GM12872 (cell line): ENCODE measurements at regions not wholly inside any gene's neighbourhood (a gene's known extent, or its start where the extent isn't known, plus 50 kb on each side); places are given as distances from the start of the nearest gene placed in this dataset.

ENCODE experiments used
- TF ChIP-seq, protein P1 (sequence below): IDR thresholded peaks from 3 replicates; pipeline ENCODE4 v1.5.1; 2011; ENCODE audit warnings: low read depth, mild to moderate bottlenecking, low read length, moderate library complexity; ENCODE audit not compliant: insufficient read depth

DNA sequence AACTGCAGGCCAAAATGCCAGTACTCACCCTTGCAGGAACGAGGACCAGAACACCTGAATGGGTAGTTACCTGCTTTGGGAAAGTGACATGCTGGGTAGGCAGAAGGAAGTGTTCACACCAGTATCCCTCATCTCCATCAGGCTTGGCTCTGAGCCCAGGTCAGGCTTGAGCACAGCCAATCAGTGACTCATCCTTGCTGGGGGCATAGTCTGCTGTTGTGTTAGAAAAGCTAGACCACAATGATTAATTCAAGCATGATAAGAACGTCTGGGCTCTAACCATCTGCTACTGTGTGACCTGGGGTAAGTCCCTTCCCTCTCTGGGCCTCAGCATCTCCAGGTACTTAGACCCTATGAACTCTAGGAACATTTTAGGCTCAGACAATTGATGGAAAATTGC lies 450.4 kb downstream of the MIAT start:
- TF ChIP-seq, protein P1, sequence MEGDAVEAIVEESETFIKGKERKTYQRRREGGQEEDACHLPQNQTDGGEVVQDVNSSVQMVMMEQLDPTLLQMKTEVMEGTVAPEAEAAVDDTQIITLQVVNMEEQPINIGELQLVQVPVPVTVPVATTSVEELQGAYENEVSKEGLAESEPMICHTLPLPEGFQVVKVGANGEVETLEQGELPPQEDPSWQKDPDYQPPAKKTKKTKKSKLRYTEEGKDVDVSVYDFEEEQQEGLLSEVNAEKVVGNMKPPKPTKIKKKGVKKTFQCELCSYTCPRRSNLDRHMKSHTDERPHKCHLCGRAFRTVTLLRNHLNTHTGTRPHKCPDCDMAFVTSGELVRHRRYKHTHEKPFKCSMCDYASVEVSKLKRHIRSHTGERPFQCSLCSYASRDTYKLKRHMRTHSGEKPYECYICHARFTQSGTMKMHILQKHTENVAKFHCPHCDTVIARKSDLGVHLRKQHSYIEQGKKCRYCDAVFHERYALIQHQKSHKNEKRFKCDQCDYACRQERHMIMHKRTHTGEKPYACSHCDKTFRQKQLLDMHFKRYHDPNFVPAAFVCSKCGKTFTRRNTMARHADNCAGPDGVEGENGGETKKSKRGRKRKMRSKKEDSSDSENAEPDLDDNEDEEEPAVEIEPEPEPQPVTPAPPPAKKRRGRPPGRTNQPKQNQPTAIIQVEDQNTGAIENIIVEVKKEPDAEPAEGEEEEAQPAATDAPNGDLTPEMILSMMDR = no peak

DNA sequence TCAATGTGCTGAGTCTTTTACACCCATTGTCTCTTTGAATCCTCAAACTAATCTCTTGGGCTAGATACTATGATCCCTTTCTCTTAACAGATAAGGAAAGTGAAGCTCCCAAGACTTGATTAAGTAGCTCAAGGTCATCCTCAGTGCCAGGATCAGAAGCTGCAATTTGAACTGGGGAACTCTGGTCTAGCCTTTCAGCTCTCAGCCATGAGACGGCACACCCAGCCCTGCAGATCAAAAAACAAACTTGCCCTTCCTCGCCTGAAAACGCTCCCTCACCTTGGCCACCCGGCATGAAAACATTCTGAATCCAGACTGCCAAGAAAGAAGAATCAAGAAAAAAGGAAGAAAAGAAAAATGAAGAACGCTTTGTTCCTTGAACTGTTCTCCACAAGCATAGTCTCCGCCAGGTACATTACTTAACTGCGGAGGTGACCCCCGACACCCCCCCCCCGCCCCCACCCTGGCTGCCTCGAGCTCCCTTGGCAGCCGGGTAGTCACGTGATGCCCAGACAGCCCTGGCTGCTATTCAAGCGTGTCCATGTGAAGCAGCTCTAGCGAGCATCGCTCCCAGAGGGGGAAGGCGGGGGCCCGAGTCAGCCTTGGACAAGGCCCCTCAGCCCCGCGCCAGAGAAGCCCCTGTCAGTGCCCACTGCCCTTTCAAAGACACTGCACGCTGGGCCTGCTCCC lies 451.2 kb downstream of the MIAT start:
- TF ChIP-seq, protein P1 = no peak

DNA sequence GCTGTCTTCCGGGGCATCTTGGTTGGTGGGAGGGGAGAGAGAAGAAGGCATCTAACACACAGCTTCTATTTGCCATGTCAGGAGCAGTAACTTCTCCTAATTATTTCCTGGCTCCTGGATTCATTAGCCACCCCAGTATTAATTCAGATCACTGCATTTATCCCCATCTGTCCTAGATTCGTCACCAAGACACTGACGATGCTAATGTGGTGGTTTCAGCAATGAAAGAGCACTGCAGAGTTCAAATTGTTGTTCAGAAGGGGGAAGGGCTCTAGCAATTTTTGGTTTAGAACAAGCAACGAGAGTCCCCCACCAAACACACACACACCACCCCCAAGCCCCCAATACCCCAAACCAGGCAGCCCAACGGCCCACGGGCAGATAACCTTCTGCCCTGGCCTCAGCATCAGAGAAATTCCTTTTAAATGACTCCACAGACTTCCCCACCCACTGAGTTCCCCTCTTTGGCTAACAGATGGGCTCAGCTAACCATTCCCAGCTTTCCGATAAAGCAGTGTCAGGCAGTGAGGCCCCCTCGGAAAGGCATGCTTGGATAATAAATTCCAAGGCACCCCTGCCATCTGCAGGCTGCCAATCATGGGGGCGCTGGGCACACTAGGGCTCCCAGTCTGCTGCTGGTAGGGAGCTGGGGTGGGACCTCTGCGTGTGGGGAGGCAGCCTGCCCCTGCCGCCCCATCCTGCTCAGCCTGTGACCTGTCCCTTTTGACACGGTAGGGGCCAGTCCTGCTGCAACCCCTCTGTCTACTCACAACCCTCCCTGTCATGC lies 453.5 kb downstream of the MIAT start:
- TF ChIP-seq, protein P1 = no peak

DNA sequence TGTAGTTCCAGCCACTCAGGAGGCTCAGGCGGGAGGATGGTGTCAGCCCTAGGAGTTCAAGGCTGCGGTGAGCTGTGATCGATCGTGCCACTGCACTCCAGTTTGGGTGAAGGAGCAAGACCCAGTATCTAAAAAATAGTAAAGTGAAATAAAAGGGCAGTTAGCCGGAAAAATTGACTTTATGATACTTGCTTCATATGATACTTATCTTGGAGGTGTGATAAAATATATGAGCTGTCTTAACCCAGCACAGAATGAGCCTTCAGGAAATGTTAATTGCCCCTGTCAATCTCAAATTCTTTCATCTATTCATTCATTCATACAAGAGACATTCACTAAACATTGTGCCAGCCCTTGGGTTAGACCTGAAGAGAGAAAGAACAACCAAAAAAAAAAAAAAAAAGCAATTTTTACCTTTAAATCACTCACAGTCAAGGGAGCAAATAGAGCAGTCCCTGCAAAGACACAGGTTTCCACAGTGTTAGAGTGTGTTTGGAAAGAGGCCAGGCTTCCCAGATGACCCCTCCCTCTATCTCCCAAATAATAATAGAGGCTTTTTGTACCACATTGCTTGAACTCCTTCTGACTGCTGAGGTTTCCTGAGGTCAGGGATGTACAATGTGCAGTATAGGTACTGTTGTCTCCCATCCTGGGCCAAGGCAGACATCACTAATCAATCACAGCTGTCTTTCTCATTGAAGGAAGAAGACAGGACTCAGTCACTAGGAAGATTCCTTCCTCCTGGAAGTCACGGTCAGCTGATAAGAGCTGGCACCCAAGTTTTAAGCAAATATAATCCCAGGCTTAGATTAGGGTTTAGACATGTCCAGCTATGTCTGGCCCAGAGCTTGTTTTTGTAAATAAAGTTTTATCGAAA lies 454.6 kb downstream of the MIAT start:
- TF ChIP-seq, protein P1 = no peak

DNA sequence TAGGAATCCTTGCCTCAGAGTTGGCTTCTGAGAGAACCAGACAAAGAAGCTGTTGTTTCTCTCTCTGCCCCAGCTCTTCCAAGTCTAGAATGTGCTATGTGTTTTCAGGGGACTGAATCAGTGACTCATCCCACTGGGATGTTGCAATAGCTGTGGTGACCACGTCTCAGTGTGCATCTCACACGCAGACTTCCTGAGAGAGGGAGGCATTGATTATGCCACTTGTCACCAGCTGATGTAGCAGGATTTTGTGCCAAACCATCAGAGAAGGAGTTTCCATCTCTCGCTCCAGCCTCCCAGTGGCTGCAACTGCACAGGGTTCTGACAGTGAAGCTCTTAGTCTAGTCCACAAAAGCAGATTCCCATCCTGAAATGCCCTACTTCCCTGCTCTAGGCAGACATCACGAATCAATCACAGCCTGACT lies 455.8 kb downstream of the MIAT start:
- TF ChIP-seq, protein P1 = no peak

DNA sequence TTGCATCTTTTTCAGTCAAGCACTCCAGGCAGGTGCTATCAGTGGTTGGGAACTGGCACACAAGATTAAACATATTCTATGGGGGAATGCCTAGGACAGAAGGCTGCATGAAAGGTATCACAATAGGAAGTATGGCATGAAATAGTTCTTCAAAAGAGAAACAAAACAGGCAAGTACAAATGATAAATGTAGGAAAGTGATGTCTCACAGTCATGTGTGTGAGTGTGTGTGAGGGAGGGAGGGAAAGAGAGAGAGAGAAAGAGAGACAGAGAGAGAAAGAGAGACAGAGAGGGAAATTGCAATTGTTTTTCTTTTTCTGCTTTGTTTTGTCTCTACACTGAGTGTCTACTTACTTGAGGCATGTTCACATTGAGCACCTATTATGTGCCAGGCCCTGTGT lies 456.3 kb downstream of the MIAT start:
- TF ChIP-seq, protein P1 = no peak

DNA sequence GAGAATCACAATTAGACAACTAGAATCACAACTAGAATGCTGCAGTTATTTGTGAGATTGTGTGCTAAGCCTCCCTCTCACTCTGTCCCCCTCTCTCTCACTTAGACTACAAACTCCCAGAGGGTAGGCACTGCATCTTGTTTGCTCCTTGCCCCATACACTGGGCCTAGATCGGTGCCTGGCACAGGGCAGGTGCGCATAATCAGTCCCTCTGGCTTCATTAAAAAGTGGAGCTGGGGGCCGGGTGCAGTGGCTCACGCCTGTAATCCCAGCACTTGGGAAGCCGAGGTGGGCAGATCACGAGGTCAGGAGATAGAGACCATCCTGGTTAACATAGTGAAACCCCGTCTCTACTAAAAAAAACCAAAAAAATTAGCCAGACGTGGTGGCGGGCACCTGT lies 456.8 kb downstream of the MIAT start:
- TF ChIP-seq, protein P1 = no peak
